ENCODE measurements at regions not wholly inside any gene's neighbourhood (a gene's known extent, or its start where the extent isn't known, plus 50 kb on each side); places are given as distances from the start of the nearest gene placed in this dataset.

- Histone ChIP-seq H2AFZ (ENCODE audit: low read depth, low read length, poor library complexity, severe bottlenecking) (no peak overlapping the region), H3K27ac (ENCODE audit: low read depth, low read length) (no peak overlapping the region), H3K9ac (ENCODE audit: low read length) (no peak overlapping the region), H3K9me3 (ENCODE audit: control insufficient read depth in 1 of 2, insufficient read depth in 1 of 2, low read depth in 1 of 2, low read length in 2 of 2) (no peaks in the 10 kb centered on the region), H3K4me3 (replicated peaks in 1 of 2; ENCODE audit: low read depth in 1 of 2, low read length in 2 of 2) (no peak overlapping the region), H4K20me1 (ENCODE audit: insufficient read depth) (no peaks in the 10 kb centered on the region), H3K9me2 (ENCODE audit: insufficient read depth) (no peaks in the 10 kb centered on the region), H3K36me3 (ENCODE audit: control insufficient read depth in 1 of 2, insufficient read depth in 2 of 2, low read length in 2 of 2) (no peaks in the 10 kb centered on the region), H3K79me2 (ENCODE audit: insufficient read depth, low read length) (no peaks in the 10 kb centered on the region), H3K27me3 (ENCODE audit: insufficient read depth, low read length) (no peaks in the 10 kb centered on the region), H3K4me2 (ENCODE audit: low read length) (no peak overlapping the region), H3K4me1 (ENCODE audit: control insufficient read depth in 1 of 2, insufficient read depth in 2 of 2, low read length in 2 of 2) (peaks cover 0 to 3% of the 10 kb centered on the region in 2 experiments; a peak in 1 of 4 replicates)
- BruUV-seq (replicated peaks), result no TSS peak
- TF ChIP-seq EZH2 (IDR thresholded peaks at IDR 0.05), result no peak
- TF ChIP-seq MAX (IDR thresholded peaks at IDR 0.05), result no peak
- no peak for TF ChIP-seq FOSL1 (IDR thresholded peaks at IDR 0.05; ENCODE audit: low read depth)
- TF ChIP-seq SRF (IDR thresholded peaks at IDR 0.05; ENCODE audit: low read depth), result no peak
- no peak for TF ChIP-seq CEBPB (IDR thresholded peaks at IDR 0.05; ENCODE audit: low read depth)
- TF ChIP-seq ZNF274 (IDR thresholded peaks at IDR 0.05; ENCODE audit: low read depth, low read length), result no peak
- TF ChIP-seq JUND (IDR thresholded peaks at IDR 0.05), result no peak
- no peak for TF ChIP-seq EZH2phosphoT487 (IDR thresholded peaks at IDR 0.05; ENCODE audit: borderline replicate concordance)
- TF ChIP-seq SP1 (IDR thresholded peaks at IDR 0.05; ENCODE audit: low read depth), result no peak
- no peak for TF ChIP-seq RAD21 (IDR thresholded peaks at IDR 0.05; ENCODE audit: low read depth)
- TF ChIP-seq SIN3A (IDR thresholded peaks at IDR 0.05; ENCODE audit: low read depth), result no peak
- no peak for TF ChIP-seq ZFX (IDR thresholded peaks at IDR 0.05)
- DNase-seq (ENCODE audit: low read depth, low spot score) (no peak), ATAC-seq (no peak)
- ChIA-PET POLR2A (no interaction called here), RAD21 (ENCODE audit: low non-redundant PET in 1 of 2, low total read pairs in 2 of 2, uncharacterized antibody in 2 of 2, unreplicated experiment in 2 of 2) (no interaction called here), CTCF (no interaction called here)
- intact Hi-C loops (cut with micrococcal nuclease), result no loop called here
Measured at GRCh38 chr4:35963383-35963782, 280.9 kb downstream of the ARAP2 start.

GRCh38 chr4:35963974-35964515, 280.3 kb downstream of the ARAP2 start:
- Histone ChIP-seq H3K9ac (ENCODE audit: low read length) (no peak overlapping the region), H3K79me2 (ENCODE audit: insufficient read depth, low read length) (no peaks in the 10 kb centered on the region), H3K36me3 (ENCODE audit: control insufficient read depth in 1 of 2, insufficient read depth in 2 of 2, low read length in 2 of 2) (no peaks in the 10 kb centered on the region), H3K27ac (ENCODE audit: low read depth, low read length) (no peak overlapping the region), H4K20me1 (ENCODE audit: insufficient read depth) (no peaks in the 10 kb centered on the region), H2AFZ (ENCODE audit: low read depth, low read length, poor library complexity, severe bottlenecking) (no peak overlapping the region), H3K9me3 (ENCODE audit: control insufficient read depth in 1 of 2, insufficient read depth in 1 of 2, low read depth in 1 of 2, low read length in 2 of 2) (no peaks in the 10 kb centered on the region), H3K4me1 (ENCODE audit: control insufficient read depth in 1 of 2, insufficient read depth in 2 of 2, low read length in 2 of 2) (peaks cover 0 to 3% of the 10 kb centered on the region in 2 experiments; a peak in 1 of 4 replicates), H3K9me2 (ENCODE audit: insufficient read depth) (no peaks in the 10 kb centered on the region), H3K4me2 (ENCODE audit: low read length) (no peak overlapping the region), H3K4me3 (replicated peaks in 1 of 2; ENCODE audit: low read depth in 1 of 2, low read length in 2 of 2) (no peak overlapping the region), H3K27me3 (ENCODE audit: insufficient read depth, low read length) (no peaks in the 10 kb centered on the region)
- intact Hi-C loops (cut with micrococcal nuclease), result no loop called here
- TF ChIP-seq ELF1 (IDR thresholded peaks at IDR 0.05; ENCODE audit: borderline replicate concordance, low read depth), result no peak
- ChIA-PET POLR2A (no interaction called here), CTCF (no interaction called here), RAD21 (ENCODE audit: low non-redundant PET in 1 of 2, low total read pairs in 2 of 2, uncharacterized antibody in 2 of 2, unreplicated experiment in 2 of 2) (no interaction called here)
- DNase-seq (ENCODE audit: low read depth, low spot score), result no peak
- ATAC-seq, result no peak
- no TSS peak for BruUV-seq (replicated peaks)

Data from HCT116 (cell line).